T-helper 17 cell (primary cell): ENCODE measurements at regions not wholly inside any gene's neighbourhood (a gene's known extent, or its start where the extent isn't known, plus 50 kb on each side); places are given as distances from the start of the nearest gene placed in this dataset.
"Not testable (repeated sequence)": the region's sequence is repeated elsewhere in the genome, so short reads cannot be mapped to it uniquely, and the experiment has no call there.

Experiments
- ATAC-seq: fragments of 150-1000 bp; cut with Tn5 transposase; 2 replicates; pipeline ENCODE4 v1.10.0; 2021; ENCODE audit warnings: mild to moderate bottlenecking, moderate library complexity
- DNase-seq, 3 donors: peaks; one replicate each; pipeline versions ENCODE4 v3.0.0 to v3.0.0-alpha.2; 2020 to 2021
- H3K9me3 ChIP-seq: one replicate; pipeline ENCODE4 v1.7.0; 2013; ENCODE audit warnings: low read length, mild to moderate bottlenecking; ENCODE audit not compliant: control insufficient read depth, poor library complexity, severe bottlenecking
- H3K27ac Mint-ChIP-seq: one replicate; pipeline ENCODE4 v1.8.0; 2022; ENCODE audit warnings: mild to moderate bottlenecking, moderate library complexity, mixed read lengths
- H3K27me3 Mint-ChIP-seq: one replicate; pipeline ENCODE4 v1.8.0; 2022; ENCODE audit warnings: mixed read lengths
- H3K36me3 Mint-ChIP-seq: one replicate; pipeline ENCODE4 v1.8.0; 2022; ENCODE audit warnings: low read depth, mixed read lengths
- H3K4me1 Mint-ChIP-seq: one replicate; pipeline ENCODE4 v1.8.0; 2022; ENCODE audit warnings: mild to moderate bottlenecking, mixed read lengths
- H3K4me3 Mint-ChIP-seq: one replicate; pipeline ENCODE4 v1.8.0; 2022; ENCODE audit warnings: mild to moderate bottlenecking, moderate library complexity, mixed read lengths

DNA sequence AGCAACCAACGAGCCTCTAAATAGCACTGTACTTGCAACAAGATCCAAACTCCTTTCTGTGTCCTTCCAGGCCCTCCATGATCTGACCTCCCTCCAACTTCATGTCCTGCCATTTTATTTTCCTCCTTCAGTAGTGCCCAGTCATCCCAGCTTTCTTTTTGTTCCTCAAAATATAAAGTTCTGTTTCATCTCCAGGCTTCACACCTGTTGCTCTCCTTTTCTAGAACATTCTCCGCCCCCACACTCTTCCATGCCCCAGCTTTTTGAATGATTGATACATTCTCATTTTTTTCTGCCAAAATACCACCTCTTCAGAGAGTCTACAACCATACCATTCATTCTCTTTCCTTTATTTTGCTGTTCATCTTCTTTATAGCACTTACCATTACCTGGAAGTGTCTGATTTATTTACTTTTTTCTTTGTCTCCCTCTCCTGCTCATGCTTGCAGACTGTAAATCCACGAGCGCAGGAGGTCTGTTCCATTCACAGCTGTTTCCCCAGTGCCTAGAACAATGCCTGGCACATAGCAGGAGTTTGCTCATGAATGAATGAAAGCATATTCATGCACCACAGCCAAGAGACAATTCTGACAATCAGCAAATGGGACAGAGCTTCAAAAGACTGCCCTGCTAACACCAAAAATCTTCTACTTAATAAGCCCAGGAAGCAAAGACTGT is 296.4 kb downstream of the RPAP3 start:
- ATAC-seq (no peak), DNase-seq (no peak)
- Mint-ChIP-seq H3K36me3 (peaks cover 6% of the 10 kb centered on the region), H3K4me1 (peaks cover 42% of the 10 kb centered on the region), H3K27me3 (no peaks in the 10 kb centered on the region), H3K27ac (peak overlapping the region; percentile 82), H3K4me3 (peak overlapping the region; percentile 71)
- H3K9me3 ChIP-seq: no peaks in the 10 kb centered on the region

DNA sequence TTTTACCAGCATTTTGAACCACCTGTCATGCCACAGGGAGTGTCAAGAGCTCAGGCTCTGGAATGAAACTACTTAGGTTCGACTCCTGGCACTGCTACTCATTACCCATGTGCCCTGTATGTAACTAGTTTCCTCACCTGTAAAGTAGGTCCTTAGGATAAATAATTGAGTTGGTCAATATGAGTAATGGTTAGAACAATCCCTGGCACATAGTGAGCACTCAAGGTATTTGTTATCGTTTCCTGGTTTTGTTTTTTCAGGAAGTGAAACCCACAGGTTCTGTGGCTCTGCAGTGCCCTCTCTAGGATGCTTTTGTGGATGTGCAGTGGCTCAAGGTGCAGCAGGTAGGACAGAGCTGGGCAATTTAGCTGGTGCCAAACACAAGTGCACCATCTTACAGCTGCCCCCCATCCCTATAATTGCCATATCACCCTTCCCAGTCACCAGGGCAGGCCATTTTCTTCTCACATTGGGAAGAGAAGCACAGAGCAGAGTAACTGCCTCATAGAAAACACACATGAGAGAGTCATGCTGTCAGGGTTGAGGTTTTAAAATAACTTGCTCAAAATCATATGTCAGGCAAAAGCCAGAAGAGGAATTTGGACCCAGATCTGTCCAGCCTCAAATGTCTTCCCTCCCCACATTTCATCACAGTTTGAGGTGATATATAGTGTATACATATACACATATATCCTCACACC is 297.5 kb downstream of the RPAP3 start:
- H3K4me1 Mint-ChIP-seq: peaks cover 42% of the 10 kb centered on the region

DNA sequence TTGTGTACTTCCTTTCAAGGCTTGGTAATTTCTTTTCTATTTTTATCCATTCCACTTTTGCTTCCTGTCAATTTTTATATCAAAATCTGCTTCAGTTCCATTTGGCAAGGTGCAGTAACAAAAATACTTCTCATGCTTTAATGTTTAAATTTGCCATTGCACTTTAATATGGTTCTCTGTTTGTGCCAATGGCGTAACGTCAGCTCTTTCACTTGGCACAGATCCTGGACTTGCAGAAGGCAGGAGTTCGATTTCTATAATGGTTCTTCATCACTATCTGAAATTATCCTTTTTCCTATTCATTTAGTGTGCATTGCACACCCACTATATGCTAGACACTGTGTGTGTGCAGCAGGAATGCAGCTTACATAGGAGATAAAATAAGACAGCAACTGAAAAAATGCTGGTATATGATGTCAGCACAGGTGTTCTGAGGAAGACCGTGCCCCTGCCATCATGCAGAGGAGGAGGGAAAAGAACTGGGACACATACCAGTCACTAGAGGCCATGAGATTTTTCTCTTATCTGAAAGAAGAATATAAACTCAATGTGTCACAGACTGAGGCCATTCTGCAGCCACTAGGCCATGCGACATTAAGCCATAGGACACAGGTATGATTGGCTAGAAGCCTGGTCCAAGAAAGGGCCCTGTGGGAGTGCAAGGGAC is 298.2 kb downstream of the RPAP3 start:
- no peak for DNase-seq
- ATAC-seq: no peak
- no peaks in the 10 kb centered on the region for H3K9me3 ChIP-seq
- no peaks in the 10 kb centered on the region for H3K27me3 Mint-ChIP-seq
- H3K36me3 Mint-ChIP-seq: peaks cover 7% of the 10 kb centered on the region
- H3K4me1 Mint-ChIP-seq: peaks cover 42% of the 10 kb centered on the region
- H3K27ac Mint-ChIP-seq: peak overlapping the region; percentile 82
- H3K4me3 Mint-ChIP-seq: no peak overlapping the region

More for the DNA sequence above, 297.5 kb downstream of the RPAP3 start:
- no peaks in the 10 kb centered on the region for H3K9me3 ChIP-seq
- ATAC-seq: peak; percentile 80
- Mint-ChIP-seq H3K36me3 (peaks cover 6% of the 10 kb centered on the region), H3K27ac (peak overlapping the region; percentile 82), H3K4me3 (no peak overlapping the region), H3K27me3 (no peaks in the 10 kb centered on the region)
- no peak for DNase-seq

DNA sequence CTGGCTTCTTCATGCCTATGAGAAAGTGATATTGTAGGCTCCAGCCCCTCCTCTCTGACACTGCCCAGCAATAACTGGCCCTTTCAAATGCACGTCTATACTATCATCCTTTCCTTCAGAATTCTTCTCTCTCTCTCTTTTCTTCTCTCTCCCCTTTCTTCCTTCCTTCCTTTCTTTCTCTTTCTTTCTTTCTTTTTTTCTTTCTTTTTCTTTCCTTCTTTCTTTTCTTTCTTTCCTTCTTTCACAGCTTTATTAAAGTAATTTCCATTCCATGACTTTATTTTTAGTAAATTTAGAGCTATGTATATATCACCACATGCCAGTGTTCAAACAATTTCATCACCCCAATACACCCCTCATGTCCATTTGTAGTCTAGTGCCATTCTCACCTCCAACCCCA is 302.1 kb downstream of the RPAP3 start:
- H3K9me3 ChIP-seq: no peaks in the 10 kb centered on the region
- ATAC-seq (no peak), DNase-seq (no peak)
- Mint-ChIP-seq H3K27ac (no peak overlapping the region), H3K27me3 (no peaks in the 10 kb centered on the region), H3K4me3 (no peak overlapping the region), H3K36me3 (peaks cover 13% of the 10 kb centered on the region), H3K4me1 (peaks cover 36% of the 10 kb centered on the region)

DNA sequence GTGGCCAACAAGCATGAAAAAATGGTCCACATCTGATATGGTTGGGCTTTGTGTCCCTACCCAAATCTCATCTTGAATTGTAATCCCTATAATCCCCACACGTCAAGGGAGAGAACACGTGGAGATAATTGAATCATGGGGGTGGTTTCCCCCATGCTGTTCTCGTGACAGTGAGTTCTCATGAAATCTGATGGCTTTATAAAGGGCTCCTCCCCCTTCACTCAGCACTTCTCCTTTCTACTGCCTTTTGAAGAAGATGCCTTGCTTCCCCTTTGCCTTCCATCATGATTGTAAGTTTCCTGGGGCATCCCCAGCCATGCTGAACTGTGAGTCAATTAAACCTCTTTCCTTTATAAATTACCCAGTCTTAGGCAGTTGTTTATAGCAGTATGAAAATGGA is 304.6 kb downstream of the RPAP3 start:
- H3K4me1 Mint-ChIP-seq: peaks cover 28% of the 10 kb centered on the region
- H3K4me3 Mint-ChIP-seq, H3K27me3 Mint-ChIP-seq, DNase-seq, H3K9me3 ChIP-seq: not testable (repeated sequence)
- peak overlapping the region; percentile 3 for H3K27ac Mint-ChIP-seq
- peaks cover 16% of the 10 kb centered on the region for H3K36me3 Mint-ChIP-seq
- ATAC-seq: peak; percentile 40

DNA sequence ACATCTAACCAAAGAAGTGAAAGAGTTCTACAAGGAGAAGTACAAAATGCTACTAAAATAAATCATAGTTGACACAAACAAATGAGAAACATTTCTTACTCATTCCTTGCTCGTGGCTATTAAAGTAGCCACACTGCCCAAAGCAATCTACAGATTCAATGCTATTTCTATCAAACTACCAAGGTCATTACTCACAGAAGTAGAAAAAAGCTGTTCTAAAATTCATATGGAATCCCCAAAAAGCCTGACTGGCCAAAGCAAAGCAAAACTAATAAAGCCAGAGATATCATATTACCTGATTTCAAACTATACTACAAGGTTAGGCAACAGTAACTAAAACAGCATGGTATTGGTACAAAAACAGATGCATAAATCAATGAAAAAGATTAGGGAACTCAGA is 305.6 kb downstream of the RPAP3 start:
- no peaks in the 10 kb centered on the region for H3K9me3 ChIP-seq
- Mint-ChIP-seq H3K36me3 (peaks cover 13% of the 10 kb centered on the region), H3K4me1 (peaks cover 30% of the 10 kb centered on the region), H3K4me3 (no peak overlapping the region), H3K27ac (peak overlapping the region; percentile 17), H3K27me3 (no peaks in the 10 kb centered on the region)
- DNase-seq (no peak), ATAC-seq (no peak)

DNA sequence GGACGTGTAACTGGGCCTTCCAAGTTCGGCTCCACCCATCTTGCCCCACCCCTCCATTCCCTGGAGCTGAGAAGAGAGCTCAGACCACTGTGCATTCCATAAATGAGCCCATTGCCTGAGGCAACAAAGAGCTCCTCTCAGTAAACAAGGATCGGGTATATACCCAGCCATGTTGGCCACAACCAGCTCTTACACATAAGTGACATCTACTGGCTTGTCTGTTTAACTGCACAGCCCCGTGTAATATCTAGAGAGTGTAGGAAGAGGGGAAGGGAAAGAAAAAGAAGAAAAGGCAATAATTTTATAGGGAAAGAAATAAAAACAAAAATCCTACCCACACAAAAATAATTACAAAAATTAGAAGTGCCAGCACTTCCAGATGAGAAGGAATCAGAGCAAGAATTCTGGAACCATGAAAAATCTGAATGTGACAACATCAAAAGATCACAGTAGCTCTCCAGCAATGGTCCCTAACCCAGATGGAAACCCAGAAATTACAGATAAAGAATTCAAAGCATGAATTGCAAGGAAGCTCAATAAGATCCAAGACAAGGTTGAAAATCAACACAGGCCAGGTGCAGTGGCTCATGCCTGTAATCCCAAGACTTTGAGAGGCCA is 308.1 kb downstream of the RPAP3 start:
- Mint-ChIP-seq H3K36me3 (peaks cover 13% of the 10 kb centered on the region), H3K4me1 (peaks cover 34% of the 10 kb centered on the region), H3K27me3 (no peaks in the 10 kb centered on the region), H3K27ac (peak overlapping the region; percentile 62), H3K4me3 (no peak overlapping the region)
- no peak for DNase-seq
- no peaks in the 10 kb centered on the region for H3K9me3 ChIP-seq
- ATAC-seq: peak; percentile 87

DNA sequence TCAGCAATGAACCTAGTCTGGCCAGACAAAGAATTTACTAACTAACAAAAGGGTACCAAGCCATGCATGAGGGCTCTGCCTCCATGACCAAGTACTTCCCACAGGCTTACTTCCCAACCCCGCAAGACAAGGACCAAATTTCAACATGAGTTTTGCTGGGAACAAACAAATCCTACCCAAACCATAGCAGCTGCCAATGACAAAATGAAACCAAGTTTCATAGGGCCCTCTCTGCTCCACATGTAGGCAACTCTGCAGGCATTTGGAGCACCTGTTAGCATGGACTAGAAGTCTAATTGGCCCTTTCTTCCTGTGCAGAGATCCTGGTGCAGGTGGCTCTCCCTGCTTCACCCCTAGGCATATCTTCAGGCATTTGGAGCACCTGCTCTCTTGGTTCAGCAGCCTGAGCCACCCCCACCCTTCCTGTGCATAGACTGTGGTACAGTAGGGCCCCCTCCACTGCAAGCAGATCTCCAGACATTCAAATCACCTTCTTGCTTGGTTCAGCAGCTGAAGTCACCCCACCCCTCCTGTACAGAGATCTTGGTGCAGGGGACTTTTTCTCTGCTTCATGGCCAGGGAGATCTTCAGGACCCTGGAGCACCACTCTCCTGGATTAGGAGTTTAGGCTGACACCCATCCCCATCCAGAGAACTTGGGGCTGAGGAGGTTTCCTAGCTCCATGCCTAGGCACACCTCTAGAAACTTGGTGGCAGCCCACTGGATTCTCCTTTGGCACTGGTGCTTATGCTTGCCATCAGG is 308.7 kb downstream of the RPAP3 start:
- H3K4me3 Mint-ChIP-seq: no peak overlapping the region
- DNase-seq: no peak

DNA sequence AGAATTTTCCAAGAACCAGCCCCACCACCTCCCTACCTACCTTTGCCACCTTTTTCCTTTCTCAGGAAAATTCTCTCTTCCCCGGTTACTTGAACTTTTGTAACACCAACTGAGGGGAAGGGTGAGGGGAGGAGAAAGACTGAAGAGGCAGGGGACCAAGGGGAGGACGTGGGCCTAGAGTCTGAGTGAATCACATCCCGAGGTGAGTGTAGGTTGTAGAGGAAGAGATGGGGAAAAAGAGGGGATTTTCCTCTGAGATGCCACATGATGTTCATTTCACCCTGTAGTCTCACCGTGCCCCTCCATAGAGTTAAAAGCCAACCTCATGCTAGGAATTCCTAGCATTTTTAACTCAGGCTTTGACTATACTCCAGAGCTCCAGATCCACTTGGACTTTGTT is 311.8 kb downstream of the RPAP3 start:
- no peaks in the 10 kb centered on the region for H3K9me3 ChIP-seq
- DNase-seq: no peak
- Mint-ChIP-seq H3K27me3 (no peaks in the 10 kb centered on the region), H3K27ac (peak overlapping the region; percentile 82), H3K4me3 (peak overlapping the region; percentile 63), H3K36me3 (peaks cover 3% of the 10 kb centered on the region), H3K4me1 (peaks cover 39% of the 10 kb centered on the region)
- no peak for ATAC-seq

More for the DNA sequence above, 308.7 kb downstream of the RPAP3 start:
- H3K27me3 Mint-ChIP-seq: no peaks in the 10 kb centered on the region
- peak overlapping the region; percentile 62 for H3K27ac Mint-ChIP-seq
- peaks cover 34% of the 10 kb centered on the region for H3K4me1 Mint-ChIP-seq
- no peaks in the 10 kb centered on the region for H3K9me3 ChIP-seq
- ATAC-seq: peak; percentile 43
- H3K36me3 Mint-ChIP-seq: peaks cover 10% of the 10 kb centered on the region

DNA sequence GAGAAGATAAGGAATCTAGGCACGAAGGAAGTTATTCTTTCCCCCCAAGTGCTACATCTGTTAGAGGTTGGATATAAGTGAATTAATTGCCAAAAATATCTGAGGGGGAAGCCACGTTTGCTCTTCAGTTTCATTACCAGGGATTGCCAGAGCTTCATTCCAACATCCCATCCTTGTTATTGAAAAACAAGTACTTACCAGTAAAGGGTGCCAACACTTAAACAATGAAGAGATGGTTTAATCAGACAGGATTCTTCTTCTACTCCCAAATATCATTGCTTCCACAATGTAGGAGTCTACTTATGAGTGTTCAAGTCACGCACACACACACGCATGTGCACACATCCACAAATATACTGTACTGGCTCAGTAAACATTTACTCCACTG is 312.4 kb downstream of the RPAP3 start:
- no peak for DNase-seq
- Mint-ChIP-seq H3K27ac (peak overlapping the region; percentile 82), H3K4me1 (peaks cover 39% of the 10 kb centered on the region), H3K27me3 (no peaks in the 10 kb centered on the region), H3K36me3 (peaks cover 3% of the 10 kb centered on the region), H3K4me3 (no peak overlapping the region)
- no peaks in the 10 kb centered on the region for H3K9me3 ChIP-seq
- no peak for ATAC-seq

DNA sequence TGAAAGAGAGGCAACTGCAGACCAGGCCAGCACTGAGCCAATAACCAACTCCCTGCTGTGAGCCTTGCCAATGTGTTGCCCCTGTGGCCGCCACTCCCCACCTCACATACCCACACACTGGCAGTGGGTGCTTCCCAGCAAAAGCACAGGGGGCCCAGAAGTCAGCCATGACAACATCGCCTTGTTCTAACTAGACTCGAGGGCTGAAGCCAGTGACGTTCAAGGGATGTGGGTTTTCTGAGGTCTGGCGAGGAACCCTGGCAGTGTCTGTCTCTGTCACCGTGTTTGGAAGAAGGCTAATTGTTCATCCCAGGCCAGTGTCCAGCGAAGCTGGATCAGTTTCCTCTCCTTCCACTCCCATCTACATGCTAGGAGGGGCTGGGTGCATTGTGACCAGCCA is 311.8 kb upstream of the AMIGO2 start:
- no peaks in the 10 kb centered on the region for H3K27me3 Mint-ChIP-seq
- H3K36me3 Mint-ChIP-seq: peaks cover 2% of the 10 kb centered on the region
- ATAC-seq (peak; percentile 90), DNase-seq (peak in 2 of 3 donors; percentile 30 to 41)
- no peaks in the 10 kb centered on the region for H3K9me3 ChIP-seq
- H3K4me1 Mint-ChIP-seq: peaks cover 36% of the 10 kb centered on the region
- peak overlapping the region; percentile 56 for H3K4me3 Mint-ChIP-seq
- peak overlapping the region; percentile 82 for H3K27ac Mint-ChIP-seq

DNA sequence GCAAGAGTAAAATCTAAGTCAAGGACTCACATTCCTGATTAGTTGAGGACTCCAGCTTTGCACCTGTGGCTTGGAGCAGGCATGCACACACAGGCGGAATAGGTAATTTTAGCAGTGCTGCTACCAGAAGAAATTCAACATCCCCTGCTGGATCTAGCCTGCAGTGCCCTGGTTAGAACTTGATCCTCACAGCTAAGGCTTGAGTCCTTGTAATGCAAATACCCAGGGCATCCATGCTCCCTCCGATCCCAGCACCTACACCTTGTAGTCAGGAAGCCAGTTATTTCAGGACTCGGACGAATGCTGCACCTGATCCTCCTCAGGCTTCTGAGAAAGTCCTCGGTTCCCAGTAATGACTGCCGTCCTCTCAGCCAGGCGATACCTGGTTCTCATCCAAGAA is 309.0 kb upstream of the AMIGO2 start:
- Mint-ChIP-seq H3K4me1 (peaks cover 31% of the 10 kb centered on the region), H3K27me3 (no peaks in the 10 kb centered on the region), H3K36me3 (no peaks in the 10 kb centered on the region), H3K4me3 (no peak overlapping the region), H3K27ac (no peak overlapping the region)
- ATAC-seq (no peak), DNase-seq (no peak)
- H3K9me3 ChIP-seq: no peaks in the 10 kb centered on the region

DNA sequence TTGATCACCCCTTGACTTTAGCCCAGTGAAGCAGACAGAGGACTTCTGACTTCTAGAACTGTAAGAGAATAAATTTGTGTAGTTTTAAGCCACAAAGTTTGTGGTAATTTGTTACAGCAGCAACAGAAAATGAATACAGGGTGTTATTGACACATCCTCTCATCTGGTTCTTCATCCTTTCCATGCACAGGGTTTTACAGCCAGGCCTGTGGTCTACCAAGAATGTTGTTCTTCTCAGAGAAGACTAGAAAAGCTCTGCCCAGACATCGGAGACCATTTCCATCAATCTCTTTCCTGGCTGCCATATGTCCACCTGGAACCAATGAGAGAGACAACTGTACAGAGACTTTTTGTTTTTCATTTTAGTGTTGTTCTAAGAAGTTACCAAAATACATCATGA is 308.2 kb upstream of the AMIGO2 start:
- ATAC-seq: no peak

More for the DNA sequence above, 308.2 kb upstream of the AMIGO2 start:
- DNase-seq: no peak
- Mint-ChIP-seq H3K4me3 (no peak overlapping the region), H3K27me3 (no peaks in the 10 kb centered on the region), H3K27ac (no peak overlapping the region), H3K36me3 (no peaks in the 10 kb centered on the region), H3K4me1 (peaks cover 30% of the 10 kb centered on the region)
- no peaks in the 10 kb centered on the region for H3K9me3 ChIP-seq
